ENCODE measurements at regions not wholly inside any gene's neighbourhood (a gene's known extent, or its start where the extent isn't known, plus 50 kb on each side); places are given as distances from the start of the nearest gene placed in this dataset.

GRCh38 chr5:37988454-37989046, 148.7 kb upstream of the GDNF start:
- no peaks in the 10 kb centered on the region for H3K9me3 ChIP-seq
- no peak overlapping the region for H3K27ac ChIP-seq
- no peaks in the 10 kb centered on the region for H3K27me3 ChIP-seq
- no peak for TF ChIP-seq CTCF (IDR thresholded peaks at IDR 0.05)
- H3K4me1 ChIP-seq, result peaks cover 0 to 14% of the 10 kb centered on the region in 2 donors
- no peak overlapping the region for H3K4me3 ChIP-seq
- no peak for DNase-seq (ENCODE audit: low spot score)
- no peaks in the 10 kb centered on the region for H3K36me3 ChIP-seq

- Histone ChIP-seq H3K4me1 (peaks cover 0 to 2% of the 10 kb centered on the region in 2 donors), H3K36me3 (no peaks in the 10 kb centered on the region), H3K4me3 (no peak overlapping the region), H3K9me3 (no peaks in the 10 kb centered on the region), H3K27me3 (no peaks in the 10 kb centered on the region), H3K27ac (peak overlapping the region in 1 of 2 donors; percentile 45)
- DNase-seq (ENCODE audit: low spot score), result no peak
- no peak for TF ChIP-seq CTCF (IDR thresholded peaks at IDR 0.05)
Observed at GRCh38 chr5:37984300-37984699, 144.5 kb upstream of the GDNF start.

- Histone ChIP-seq H3K4me3 (no peak overlapping the region), H3K9me3 (no peaks in the 10 kb centered on the region), H3K36me3 (no peaks in the 10 kb centered on the region), H3K27ac (peak overlapping the region in 1 of 2 donors; percentile 45), H3K27me3 (no peaks in the 10 kb centered on the region), H3K4me1 (no peaks in the 10 kb centered on the region)
- DNase-seq (ENCODE audit: low spot score), result no peak
- no peak for TF ChIP-seq CTCF (IDR thresholded peaks at IDR 0.05)
Observed at GRCh38 chr5:37983463-37983862, 143.6 kb upstream of the GDNF start.

- no peak for TF ChIP-seq CTCF (IDR thresholded peaks at IDR 0.05)
- no peak overlapping the region for H3K4me3 ChIP-seq
- H3K9me3 ChIP-seq, result no peaks in the 10 kb centered on the region
- H3K36me3 ChIP-seq, result no peaks in the 10 kb centered on the region
- DNase-seq (ENCODE audit: low spot score), result no peak
- no peak overlapping the region for H3K27ac ChIP-seq
- H3K4me1 ChIP-seq, result no peaks in the 10 kb centered on the region
- H3K27me3 ChIP-seq, result no peaks in the 10 kb centered on the region
Observed at GRCh38 chr5:37979559-37979958, 139.7 kb upstream of the GDNF start.

GRCh38 chr5:37975531-37975930, 135.7 kb upstream of the GDNF start:
- H3K4me1 ChIP-seq, result no peaks in the 10 kb centered on the region
- H3K9me3 ChIP-seq, result no peaks in the 10 kb centered on the region
- H3K27ac ChIP-seq, result no peak overlapping the region
- no peak for DNase-seq (ENCODE audit: low spot score)
- H3K4me3 ChIP-seq, result no peak overlapping the region
- no peak for TF ChIP-seq CTCF (IDR thresholded peaks at IDR 0.05)
- H3K36me3 ChIP-seq, result no peaks in the 10 kb centered on the region
- H3K27me3 ChIP-seq, result no peaks in the 10 kb centered on the region

GRCh38 chr5:37971483-37972024, 131.7 kb upstream of the GDNF start:
- Histone ChIP-seq H3K9me3 (no peaks in the 10 kb centered on the region), H3K36me3 (no peaks in the 10 kb centered on the region), H3K4me1 (no peaks in the 10 kb centered on the region), H3K4me3 (no peak overlapping the region), H3K27me3 (no peaks in the 10 kb centered on the region), H3K27ac (no peak overlapping the region)
- no peak for DNase-seq (ENCODE audit: low spot score)
- no peak for TF ChIP-seq CTCF (IDR thresholded peaks at IDR 0.05)

Measured in right atrium auricular region (tissue), 2 donors.